Hematopoietic multipotent progenitor cell (in vitro differentiated cells): ENCODE measurements at regions not wholly inside any gene's neighbourhood (a gene's known extent, or its start where the extent isn't known, plus 50 kb on each side); places are given as distances from the start of the nearest gene placed in this dataset.

Experiments
- DNase-seq, 3 donors: peaks; one replicate each; pipeline ENCODE4 v3.0.0-alpha.2; 2011 to 2015; ENCODE audit warnings: low read depth in 2 of 3, low spot score in 2 of 3

DNA sequence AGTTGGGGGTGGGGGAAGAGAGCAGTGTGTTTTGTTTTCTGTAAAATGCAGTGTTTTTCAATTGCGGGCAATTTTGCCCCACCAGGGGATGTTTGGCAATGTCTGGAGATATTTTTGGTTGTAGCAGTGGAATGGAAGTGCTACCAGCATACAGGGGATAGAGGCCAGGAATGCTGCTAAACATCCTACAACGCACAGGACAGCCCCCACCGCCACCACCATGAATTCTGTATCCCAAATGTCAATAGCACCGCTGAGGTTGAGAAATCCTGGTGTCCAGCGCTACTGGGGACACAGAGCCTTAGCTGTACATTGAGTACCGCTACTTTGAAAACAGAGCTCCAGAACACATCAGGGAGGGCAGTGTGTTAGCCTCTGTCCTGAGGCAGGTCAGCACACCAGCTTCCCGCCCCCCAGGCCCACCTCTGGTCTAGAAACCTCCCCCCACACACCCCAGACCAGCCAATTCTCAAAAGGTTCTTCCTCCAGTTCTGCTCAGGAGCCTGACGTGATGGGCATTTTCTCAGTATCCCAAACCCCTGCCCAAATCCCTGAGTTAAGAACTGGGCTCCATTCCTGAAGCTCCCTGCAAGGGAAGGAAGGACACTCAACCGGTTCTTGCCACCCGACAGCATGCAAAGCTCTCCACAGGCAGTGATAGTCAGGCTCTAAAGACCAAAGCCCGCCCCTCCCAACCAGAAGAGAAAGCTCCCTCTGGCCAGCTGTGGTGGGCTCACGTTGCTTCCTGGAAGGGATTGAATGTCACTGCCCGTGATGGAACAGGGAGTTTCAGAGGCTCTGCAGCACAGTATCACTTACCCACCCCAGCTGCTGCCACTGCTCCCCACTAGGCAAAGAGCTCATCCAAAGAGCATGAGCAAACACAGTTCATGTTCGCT, 321.5 kb upstream of the JARID2 start:
- no peak for DNase-seq

GRCh38 chr6:14925025-14925698, 320.7 kb upstream of the JARID2 start:
- no peak for DNase-seq

GRCh38 chr6:14925699-14926026, 320.2 kb upstream of the JARID2 start:
- DNase-seq, result no peak

DNA sequence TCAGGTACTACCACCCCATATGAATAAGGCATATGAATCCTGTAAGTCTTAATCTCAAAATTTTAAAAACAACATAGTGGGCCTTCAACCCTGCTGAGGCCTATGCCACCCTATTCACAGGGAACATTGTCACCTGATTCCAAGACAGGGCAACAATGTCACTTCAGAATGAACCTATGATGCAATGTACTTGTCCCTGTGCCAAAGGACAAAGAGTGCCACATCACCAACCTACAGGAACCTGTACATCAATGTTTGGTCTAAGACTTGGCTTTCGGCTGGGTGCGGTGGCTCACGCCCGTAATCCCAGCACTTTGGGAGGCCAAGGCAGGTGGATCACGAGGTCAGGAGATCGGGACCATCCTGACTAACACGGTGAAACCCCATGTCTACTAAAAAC, 318.5 kb upstream of the JARID2 start:
- no peak for DNase-seq

- DNase-seq, result no peak
Measured at GRCh38 chr6:14929291-14929690, 316.6 kb upstream of the JARID2 start.

GRCh38 chr6:14930366-14930989, 315.4 kb upstream of the JARID2 start:
- no peak for DNase-seq

- DNase-seq, result no peak
Measured at GRCh38 chr6:14932485-14933182, 313.2 kb upstream of the JARID2 start.

DNA sequence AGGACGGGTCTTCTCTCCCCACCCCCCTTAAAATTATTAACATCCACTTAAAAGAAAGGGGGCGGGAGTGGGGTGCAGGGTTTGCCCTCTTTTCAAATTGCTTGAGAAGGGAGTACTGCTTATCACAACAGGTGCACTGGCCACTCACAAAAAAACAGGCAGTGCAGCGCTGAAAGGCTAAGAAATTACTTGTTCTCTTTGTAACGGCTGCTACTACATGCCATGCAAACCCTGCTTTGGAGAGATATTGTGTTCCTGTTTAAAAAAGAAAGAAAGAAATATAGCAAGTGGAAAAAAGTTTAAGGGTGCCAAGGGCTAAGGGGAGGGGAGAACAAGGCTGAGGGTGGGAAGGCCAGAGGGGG, 312.7 kb upstream of the JARID2 start:
- DNase-seq, result no peak

- no peak for DNase-seq
Measured at GRCh38 chr6:14934013-14934412, 311.9 kb upstream of the JARID2 start.

DNA sequence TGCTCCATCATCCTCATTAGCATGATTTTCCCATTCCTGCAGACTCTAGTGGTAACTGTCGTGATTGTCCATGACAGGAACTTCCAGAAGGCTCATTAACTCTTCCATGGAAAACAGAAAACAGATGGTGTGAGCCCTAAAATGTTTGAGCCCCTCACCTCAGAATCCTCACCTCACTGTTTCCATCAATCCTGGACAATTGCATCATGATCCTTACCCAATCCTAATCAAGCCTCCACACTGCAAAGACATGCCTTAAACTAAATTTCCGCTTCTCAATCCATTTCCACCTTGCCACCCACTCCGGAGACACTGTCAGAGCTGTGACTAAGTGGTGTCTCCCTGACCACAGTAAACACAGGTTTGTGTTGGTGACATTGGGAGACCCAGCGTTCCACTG, 311.0 kb upstream of the JARID2 start:
- DNase-seq, result no peak

GRCh38 chr6:14936861-14937260, 309.0 kb upstream of the JARID2 start:
- no peak for DNase-seq

DNA sequence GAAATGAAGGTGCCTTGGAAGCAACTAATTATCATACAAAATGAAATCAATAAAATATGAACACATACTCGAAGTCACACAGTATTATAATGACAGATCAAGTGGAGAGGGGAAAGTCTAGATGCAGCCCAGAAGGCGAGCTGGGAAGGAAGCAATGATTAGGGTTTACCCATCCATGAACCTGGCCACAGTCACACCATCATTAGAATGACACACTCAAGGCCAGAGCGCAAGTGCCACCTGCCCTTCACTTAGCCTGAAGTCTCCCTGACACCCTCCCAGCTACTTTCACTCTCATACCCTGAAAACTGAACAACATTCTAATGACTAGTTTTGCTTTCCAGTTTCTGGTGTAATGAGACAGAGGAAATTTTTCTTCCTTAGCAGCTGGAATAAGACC, 302.8 kb upstream of the JARID2 start:
- no peak for DNase-seq

GRCh38 chr6:14944593-14944992, 301.3 kb upstream of the JARID2 start:
- DNase-seq, result no peak

DNA sequence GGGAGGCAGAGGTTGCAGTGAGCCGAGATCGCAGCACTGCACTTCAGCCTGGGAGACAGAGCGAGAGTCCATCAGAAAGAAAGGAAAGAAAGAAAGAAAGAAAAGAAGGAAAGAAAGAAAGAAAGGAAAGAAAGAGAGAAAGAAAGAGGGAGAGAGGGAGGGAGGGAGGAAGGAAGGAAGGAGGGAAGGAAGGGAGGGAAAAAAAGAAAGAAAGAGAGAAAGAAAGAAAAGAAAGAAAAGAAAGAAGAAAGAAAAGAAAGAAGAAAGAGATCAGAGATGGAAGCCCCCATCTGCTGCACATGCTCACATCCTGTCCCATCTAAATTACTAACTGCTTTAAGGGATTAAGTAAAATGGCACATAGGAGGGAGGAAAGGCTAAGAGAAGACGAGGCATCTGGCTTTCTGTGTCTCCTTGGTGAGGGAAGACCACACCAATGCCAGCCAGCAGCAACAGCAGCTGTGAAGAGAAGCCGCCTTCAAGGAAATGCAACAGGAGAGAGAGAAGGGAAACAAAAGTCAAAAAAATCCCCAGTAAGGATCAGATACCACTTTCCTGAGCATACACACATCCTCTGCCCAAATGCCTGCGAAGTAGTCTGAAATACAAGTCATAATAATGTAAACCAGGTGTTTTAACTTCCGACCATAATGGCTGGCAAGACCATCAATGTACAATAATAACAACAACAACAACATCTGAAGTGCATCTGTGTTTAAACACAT, 300.2 kb upstream of the JARID2 start:
- no peak for DNase-seq

GRCh38 chr6:14946753-14947152, 299.1 kb upstream of the JARID2 start:
- DNase-seq, result no peak

DNA sequence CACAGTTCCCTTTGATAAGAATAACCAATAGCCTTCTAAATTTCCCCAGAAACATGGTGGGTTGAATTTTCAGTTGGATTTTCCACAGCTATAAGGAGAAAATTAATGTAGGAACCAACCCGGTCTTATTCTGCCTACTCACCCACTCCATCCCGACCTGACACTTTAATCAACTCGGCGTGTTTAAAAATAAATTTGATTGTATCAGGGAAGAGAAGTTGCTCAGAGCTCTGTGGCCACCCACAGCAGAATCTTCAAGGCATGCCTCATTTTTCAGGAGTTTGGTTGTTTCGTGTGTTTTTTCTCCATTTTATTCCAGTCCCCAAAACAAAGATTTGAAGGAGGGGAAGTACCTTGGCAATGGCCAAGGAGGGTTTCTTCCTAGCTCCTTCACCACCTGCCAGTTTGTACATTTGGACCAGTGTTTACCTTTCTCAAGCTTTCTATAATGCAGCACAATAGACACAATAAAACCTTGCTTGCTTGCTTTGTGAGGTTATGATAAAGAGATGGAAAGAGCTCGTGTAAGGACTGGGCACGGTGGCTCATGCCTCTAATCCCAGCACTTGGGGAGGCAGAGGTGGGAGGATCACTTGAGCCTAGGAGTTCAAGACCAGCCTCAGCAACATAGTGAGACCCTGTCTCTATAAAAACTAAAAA, 297.2 kb upstream of the JARID2 start:
- no peak for DNase-seq

DNA sequence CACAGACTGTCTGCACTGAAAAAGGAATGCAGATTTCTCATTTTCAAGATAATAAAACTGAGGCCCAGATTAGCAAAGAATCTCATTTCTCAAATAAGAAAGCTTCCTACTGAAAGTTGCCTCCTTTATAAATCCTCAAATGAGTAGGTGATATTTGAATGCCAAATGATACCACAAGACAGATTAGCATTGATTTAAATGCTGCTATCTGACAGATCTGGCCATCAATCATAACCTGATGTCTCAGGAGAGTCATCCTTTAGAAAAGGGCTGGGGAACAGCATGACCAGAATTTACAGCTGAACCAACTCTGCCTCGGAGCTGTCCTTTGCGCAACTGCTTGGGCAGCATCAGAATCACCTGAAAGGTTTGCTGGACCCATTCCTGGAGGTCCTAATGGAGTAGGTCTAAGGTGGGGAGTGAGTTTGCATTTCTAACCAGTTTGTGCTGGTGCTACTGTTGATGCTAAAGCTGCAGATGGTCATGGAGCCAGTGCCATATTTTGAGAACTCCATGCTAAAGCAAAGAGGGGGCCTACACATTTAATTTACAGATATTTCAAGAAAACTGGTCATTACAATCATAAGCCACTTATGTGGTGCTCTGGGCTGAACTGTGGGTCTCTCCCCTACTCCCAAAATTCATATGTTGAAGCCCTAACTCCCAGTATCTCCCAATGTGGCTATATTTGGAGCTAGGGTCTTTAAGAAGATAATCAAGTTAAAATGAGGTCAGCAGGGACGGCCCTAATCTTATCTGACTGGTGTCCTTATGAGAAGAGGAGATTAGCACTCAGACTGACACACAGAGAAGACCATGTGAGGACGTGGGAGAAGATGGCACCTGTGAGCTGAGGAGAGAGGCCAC, 295.5 kb upstream of the JARID2 start:
- no peak for DNase-seq

- no peak for DNase-seq
Measured at GRCh38 chr6:14950970-14951276, 294.9 kb upstream of the JARID2 start.

DNA sequence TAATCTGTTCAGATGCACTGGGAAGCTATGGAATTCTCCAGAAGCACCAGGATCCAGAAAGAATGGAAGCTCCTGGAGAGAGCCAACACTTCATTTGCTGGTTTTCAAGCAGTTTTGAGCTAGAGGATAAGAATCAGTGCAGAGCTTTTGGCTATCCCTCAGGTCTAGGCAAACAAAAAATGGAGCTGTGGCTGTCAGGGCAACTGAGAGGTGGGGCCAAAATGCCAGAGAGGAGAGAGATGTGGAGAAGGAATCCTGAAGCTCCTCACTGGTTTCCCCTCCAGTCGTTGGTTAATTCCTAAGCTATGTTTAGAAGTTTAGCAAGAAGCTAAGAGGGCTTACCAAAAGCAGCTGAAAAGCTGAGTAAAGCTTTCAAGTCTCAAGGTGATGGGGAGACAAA, 294.2 kb upstream of the JARID2 start:
- no peak for DNase-seq
